Stimulated activated naive CD8-positive, alpha-beta T cell treated with anti-CD3 and anti-CD28 coated beads, Interleukin-15, Interleukin-2, amounts not matched to agents 100 ng/mL and 50 ng/mL, for 24 hours (primary cell): ENCODE measurements at regions not wholly inside any gene's neighbourhood (a gene's known extent, or its start where the extent isn't known, plus 50 kb on each side); places are given as distances from the start of the nearest gene placed in this dataset.

Experiments
- H3K27ac Mint-ChIP-seq: one replicate; pipeline ENCODE4 v1.8.0; 2021; ENCODE audit warnings: mild to moderate bottlenecking, mixed read lengths
- H3K27me3 Mint-ChIP-seq: one replicate; pipeline ENCODE4 v1.8.0; 2021; ENCODE audit warnings: mixed read lengths
- H3K36me3 Mint-ChIP-seq: one replicate; pipeline ENCODE4 v1.8.0; 2021; ENCODE audit warnings: low read depth, mixed read lengths
- H3K4me1 Mint-ChIP-seq: one replicate; pipeline ENCODE4 v1.8.0; 2021; ENCODE audit warnings: low read depth, mixed read lengths
- H3K4me3 Mint-ChIP-seq: one replicate; pipeline ENCODE4 v1.8.0; 2021; ENCODE audit warnings: mild to moderate bottlenecking, mixed read lengths
- H3K9me3 Mint-ChIP-seq: one replicate; pipeline ENCODE4 v1.8.0; 2021; ENCODE audit warnings: mixed read lengths

GRCh38 chr13:43996221-43996620 lies 116.5 kb downstream of the LACC1 start:
- Mint-ChIP-seq H3K27me3 (peaks cover 28% of the 10 kb centered on the region), H3K9me3 (peaks cover 18% of the 10 kb centered on the region), H3K27ac (no peak overlapping the region), H3K4me1 (no peaks in the 10 kb centered on the region), H3K36me3 (no peaks in the 10 kb centered on the region), H3K4me3 (no peak overlapping the region)

DNA sequence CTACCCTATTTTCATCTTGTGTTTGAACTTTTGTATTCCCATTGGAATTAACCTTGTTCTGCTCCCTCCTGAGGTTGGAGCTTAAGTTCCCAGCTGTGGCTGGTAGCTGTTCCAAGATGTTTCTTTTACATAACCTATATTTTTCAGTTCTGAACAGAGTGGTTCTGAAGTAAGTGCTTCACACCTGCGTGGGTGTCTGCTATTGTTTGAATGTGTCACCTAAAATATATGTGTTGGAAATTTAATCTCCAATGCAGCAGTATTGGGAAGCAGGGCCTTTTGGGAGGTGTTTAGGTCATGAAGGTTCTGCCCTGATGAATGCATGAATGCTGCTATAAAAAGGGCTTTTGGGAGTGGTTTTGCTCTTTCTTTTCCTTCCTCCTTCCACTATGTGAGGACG lies 123.8 kb downstream of the LACC1 start:
- Mint-ChIP-seq H3K4me1 (no peaks in the 10 kb centered on the region), H3K4me3 (no peak overlapping the region), H3K36me3 (no peaks in the 10 kb centered on the region), H3K9me3 (no peaks in the 10 kb centered on the region), H3K27me3 (peaks cover 6% of the 10 kb centered on the region), H3K27ac (no peak overlapping the region)

GRCh38 chr13:44004878-44005277 lies 125.2 kb downstream of the LACC1 start:
- H3K36me3 Mint-ChIP-seq: no peaks in the 10 kb centered on the region
- peaks cover 6% of the 10 kb centered on the region for H3K27me3 Mint-ChIP-seq
- no peaks in the 10 kb centered on the region for H3K4me1 Mint-ChIP-seq
- no peak overlapping the region for H3K27ac Mint-ChIP-seq
- no peaks in the 10 kb centered on the region for H3K9me3 Mint-ChIP-seq
- no peak overlapping the region for H3K4me3 Mint-ChIP-seq

DNA sequence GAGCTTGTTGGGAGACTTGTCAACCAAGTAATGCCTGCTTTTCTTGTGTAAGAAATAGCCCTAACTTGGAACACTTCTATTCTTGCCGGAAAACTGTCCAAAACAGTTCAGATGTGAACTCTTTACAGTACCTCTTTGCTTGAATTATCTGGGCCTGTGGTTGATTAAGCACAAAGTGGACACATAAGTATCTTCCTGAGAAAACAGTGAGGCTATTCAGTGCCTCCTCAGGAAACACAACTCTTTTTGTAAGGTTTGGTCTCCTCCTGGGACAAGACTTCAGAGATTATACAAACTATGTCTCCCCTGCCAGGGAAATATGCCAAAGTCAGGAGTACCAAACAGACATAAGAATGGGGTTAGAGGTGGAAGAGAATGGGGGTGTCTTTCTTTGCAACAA lies 127.7 kb downstream of the LACC1 start:
- Mint-ChIP-seq H3K9me3 (no peaks in the 10 kb centered on the region), H3K27ac (no peak overlapping the region), H3K4me1 (no peaks in the 10 kb centered on the region), H3K4me3 (no peak overlapping the region), H3K36me3 (no peaks in the 10 kb centered on the region), H3K27me3 (peaks cover 6% of the 10 kb centered on the region)

GRCh38 chr13:44011036-44011435 lies 131.3 kb downstream of the LACC1 start:
- Mint-ChIP-seq H3K36me3 (no peaks in the 10 kb centered on the region), H3K9me3 (no peaks in the 10 kb centered on the region), H3K4me3 (no peak overlapping the region), H3K4me1 (no peaks in the 10 kb centered on the region), H3K27ac (no peak overlapping the region), H3K27me3 (peaks cover 3% of the 10 kb centered on the region)

DNA sequence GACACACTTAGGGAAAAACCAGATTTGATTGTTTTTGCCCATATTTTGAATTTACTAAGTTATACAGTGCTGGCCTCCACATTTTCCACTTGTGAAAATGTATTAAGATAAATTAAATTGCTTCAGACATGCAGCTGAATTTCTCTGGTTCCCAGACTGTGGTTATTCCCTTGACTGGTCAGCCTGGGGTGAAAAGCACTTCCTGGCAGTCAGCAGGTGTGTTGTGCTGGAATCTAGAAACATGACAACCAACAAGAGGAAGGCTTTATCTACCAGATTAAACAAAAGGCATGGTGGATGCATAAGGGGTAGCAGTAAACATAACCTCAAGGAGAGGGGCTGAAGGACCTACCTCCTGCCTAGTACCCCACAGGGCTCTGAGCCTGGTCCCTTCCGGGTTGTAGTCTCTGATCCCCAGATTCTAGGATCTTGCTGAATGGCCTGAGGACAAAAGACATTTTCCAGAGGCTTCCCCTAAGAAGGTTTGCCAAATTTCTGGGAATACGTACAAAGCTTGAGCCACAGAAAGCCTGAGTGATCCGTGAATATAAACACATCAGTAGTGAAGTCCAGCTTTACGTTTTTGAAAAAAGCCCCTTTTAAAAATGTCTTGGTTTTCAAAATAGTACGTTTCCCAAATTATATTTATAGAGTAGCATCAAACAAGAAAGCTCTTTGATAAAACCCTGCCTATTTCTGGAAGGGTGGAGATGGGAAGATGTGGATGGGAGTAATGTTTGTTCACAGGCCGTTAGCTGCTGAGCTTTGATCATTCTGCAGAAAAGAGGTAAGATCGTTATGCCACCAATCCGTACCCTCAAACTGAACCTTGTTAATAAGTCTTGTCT lies 133.4 kb downstream of the LACC1 start:
- H3K4me1 Mint-ChIP-seq: peaks cover 7% of the 10 kb centered on the region
- H3K4me3 Mint-ChIP-seq: no peak overlapping the region
- H3K36me3 Mint-ChIP-seq: no peaks in the 10 kb centered on the region
- H3K27ac Mint-ChIP-seq: no peak overlapping the region
- peaks cover 3% of the 10 kb centered on the region for H3K27me3 Mint-ChIP-seq
- H3K9me3 Mint-ChIP-seq: no peaks in the 10 kb centered on the region

- Mint-ChIP-seq H3K4me3 (no peak overlapping the region), H3K27me3 (peaks cover 6% of the 10 kb centered on the region), H3K27ac (no peak overlapping the region), H3K36me3 (no peaks in the 10 kb centered on the region), H3K9me3 (no peaks in the 10 kb centered on the region), H3K4me1 (peaks cover 7% of the 10 kb centered on the region)
Measured at GRCh38 chr13:44013758-44014291, 134.1 kb downstream of the LACC1 start.

DNA sequence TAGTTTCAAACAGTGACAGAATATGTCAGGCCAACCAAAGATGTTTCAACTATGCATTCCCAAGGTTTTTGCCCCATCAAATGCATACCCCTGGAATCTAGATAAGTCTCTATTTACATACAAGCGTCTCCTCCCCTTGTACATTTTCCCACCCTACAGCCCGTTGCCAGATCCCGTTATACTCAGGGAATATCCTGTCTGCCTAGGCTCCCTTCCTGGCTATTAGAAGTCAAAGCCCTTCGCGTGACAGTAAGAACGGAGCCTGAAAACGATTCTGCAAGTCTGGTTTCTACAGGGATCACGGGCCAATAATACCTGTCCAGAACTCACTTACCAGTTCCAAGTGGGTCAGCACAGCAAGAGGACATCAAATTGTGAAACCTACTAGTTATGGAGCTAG lies 134.8 kb downstream of the LACC1 start:
- Mint-ChIP-seq H3K27ac (no peak overlapping the region), H3K4me3 (no peak overlapping the region)

DNA sequence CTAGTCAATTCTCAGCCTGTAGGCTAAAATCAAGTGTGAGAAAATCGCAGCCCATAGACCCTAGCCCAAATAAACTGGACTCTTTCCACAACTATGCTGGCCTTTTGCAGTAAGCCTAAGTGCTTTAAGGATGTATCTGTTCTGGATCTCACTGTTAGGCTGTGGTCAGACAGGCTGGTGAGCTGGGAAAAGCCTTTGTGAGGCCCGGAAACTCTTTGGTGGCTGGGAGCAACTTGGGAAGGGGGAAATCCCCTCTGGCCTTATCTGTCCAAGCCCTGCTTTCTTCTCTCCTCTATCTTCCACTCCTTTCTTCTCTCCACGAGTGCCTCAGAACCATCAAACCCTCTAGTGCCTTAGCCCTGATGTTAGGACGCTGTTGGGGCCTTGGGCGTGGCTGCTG lies 135.4 kb downstream of the LACC1 start:
- Mint-ChIP-seq H3K27ac (no peak overlapping the region), H3K4me3 (no peak overlapping the region), H3K36me3 (no peaks in the 10 kb centered on the region), H3K9me3 (no peaks in the 10 kb centered on the region), H3K4me1 (peaks cover 7% of the 10 kb centered on the region), H3K27me3 (peaks cover 6% of the 10 kb centered on the region)

More for the DNA sequence above, 134.8 kb downstream of the LACC1 start:
- Mint-ChIP-seq H3K27me3 (peaks cover 6% of the 10 kb centered on the region), H3K4me1 (peaks cover 7% of the 10 kb centered on the region), H3K9me3 (no peaks in the 10 kb centered on the region), H3K36me3 (no peaks in the 10 kb centered on the region)

DNA sequence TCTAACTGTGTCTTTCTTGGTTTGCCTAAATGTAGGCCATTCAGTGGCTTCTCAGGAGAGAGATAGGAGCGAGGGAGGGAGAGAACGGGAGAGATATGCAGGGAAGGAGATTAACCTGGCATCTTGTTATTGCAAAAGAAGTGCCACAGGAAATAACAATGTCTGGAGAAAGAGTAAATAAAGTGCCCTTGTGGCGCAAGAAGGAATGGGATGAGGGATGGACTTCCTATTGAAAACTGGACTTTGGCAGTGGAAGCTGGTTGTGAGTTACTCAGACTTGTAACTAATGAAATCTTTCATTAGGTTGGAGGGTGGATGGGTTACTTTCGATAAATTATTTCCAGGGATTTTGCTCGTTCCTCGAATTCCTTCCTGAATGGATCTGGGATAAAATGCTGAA lies 136.1 kb downstream of the LACC1 start:
- H3K9me3 Mint-ChIP-seq: no peaks in the 10 kb centered on the region
- H3K27me3 Mint-ChIP-seq: peaks cover 6% of the 10 kb centered on the region
- H3K4me3 Mint-ChIP-seq: no peak overlapping the region
- no peak overlapping the region for H3K27ac Mint-ChIP-seq
- peaks cover 7% of the 10 kb centered on the region for H3K4me1 Mint-ChIP-seq
- H3K36me3 Mint-ChIP-seq: no peaks in the 10 kb centered on the region

- H3K36me3 Mint-ChIP-seq: no peaks in the 10 kb centered on the region
- H3K9me3 Mint-ChIP-seq: no peaks in the 10 kb centered on the region
- no peak overlapping the region for H3K4me3 Mint-ChIP-seq
- peaks cover 7% of the 10 kb centered on the region for H3K4me1 Mint-ChIP-seq
- H3K27ac Mint-ChIP-seq: no peak overlapping the region
- H3K27me3 Mint-ChIP-seq: peaks cover 13% of the 10 kb centered on the region
Measured at GRCh38 chr13:44017756-44018309, 138.1 kb downstream of the LACC1 start.

DNA sequence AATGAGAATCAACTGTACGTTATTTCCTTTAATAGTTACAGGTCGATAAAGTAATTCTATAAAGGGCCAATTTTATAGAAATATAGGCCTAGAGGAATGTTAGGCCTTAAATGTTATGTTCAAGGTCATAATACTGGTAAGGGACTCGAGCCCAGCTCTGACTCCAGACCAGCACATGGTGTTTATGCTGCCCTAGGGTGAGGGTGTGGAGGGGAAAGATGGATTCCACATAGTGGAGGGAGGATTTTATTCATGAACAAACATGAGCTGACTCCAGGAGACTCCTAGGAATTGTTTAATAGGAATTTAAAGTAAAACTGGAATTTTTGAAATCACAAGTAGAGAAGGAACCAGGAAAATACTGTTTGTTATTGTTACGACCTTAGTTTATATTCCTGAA lies 139.9 kb downstream of the LACC1 start:
- no peak overlapping the region for H3K4me3 Mint-ChIP-seq
- peaks cover 18% of the 10 kb centered on the region for H3K27me3 Mint-ChIP-seq
- no peak overlapping the region for H3K27ac Mint-ChIP-seq

GRCh38 chr13:44021422-44021821 lies 141.7 kb downstream of the LACC1 start:
- Mint-ChIP-seq H3K4me3 (no peak overlapping the region), H3K4me1 (peaks cover 7% of the 10 kb centered on the region), H3K36me3 (no peaks in the 10 kb centered on the region), H3K27me3 (peaks cover 18% of the 10 kb centered on the region), H3K9me3 (no peaks in the 10 kb centered on the region), H3K27ac (no peak overlapping the region)

More for the DNA sequence above, 139.9 kb downstream of the LACC1 start:
- peaks cover 7% of the 10 kb centered on the region for H3K4me1 Mint-ChIP-seq
- H3K9me3 Mint-ChIP-seq: no peaks in the 10 kb centered on the region
- no peaks in the 10 kb centered on the region for H3K36me3 Mint-ChIP-seq

- Mint-ChIP-seq H3K27me3 (peaks cover 18% of the 10 kb centered on the region), H3K27ac (no peak overlapping the region), H3K9me3 (no peaks in the 10 kb centered on the region), H3K4me1 (peaks cover 7% of the 10 kb centered on the region), H3K4me3 (no peak overlapping the region), H3K36me3 (no peaks in the 10 kb centered on the region)
Measured at GRCh38 chr13:44022196-44022595, 142.5 kb downstream of the LACC1 start.

DNA sequence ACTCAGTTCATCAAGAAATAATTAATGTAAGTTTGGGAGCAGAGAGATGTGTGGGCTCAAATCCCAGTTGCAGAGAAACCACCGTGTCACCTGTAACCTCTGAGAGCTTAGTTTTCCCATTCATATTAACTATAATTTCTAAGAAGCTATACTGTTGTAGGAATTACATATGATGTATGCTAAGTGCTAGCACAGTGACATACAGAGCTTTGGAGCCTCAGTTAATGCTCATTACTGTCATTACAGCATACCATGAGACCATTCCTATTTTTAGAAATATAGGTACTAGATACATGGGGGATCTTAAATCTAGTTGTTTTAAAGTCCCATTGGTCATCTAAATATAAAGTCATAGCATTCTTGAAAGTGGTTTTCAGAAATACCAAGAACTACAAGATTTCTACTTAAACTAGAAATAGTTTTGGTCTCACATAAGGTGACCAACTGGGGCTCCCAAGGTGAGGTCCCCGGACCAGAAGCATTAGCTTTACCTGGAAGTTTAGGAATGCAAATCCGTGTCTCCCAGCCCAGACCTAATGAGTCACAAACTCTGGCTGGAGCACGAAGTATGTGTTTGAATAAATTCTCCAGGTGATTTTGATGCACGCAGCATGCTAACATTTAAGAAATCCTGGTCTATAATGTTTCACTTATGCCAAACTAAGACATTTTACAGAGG lies 144.6 kb downstream of the LACC1 start:
- Mint-ChIP-seq H3K36me3 (no peaks in the 10 kb centered on the region), H3K4me1 (no peaks in the 10 kb centered on the region), H3K4me3 (no peak overlapping the region), H3K27ac (no peak overlapping the region), H3K9me3 (no peaks in the 10 kb centered on the region), H3K27me3 (peaks cover 12% of the 10 kb centered on the region)
